ENCODE measurements at regions not wholly inside any gene's neighbourhood (a gene's known extent, or its start where the extent isn't known, plus 50 kb on each side); places are given as distances from the start of the nearest gene placed in this dataset.

DNA sequence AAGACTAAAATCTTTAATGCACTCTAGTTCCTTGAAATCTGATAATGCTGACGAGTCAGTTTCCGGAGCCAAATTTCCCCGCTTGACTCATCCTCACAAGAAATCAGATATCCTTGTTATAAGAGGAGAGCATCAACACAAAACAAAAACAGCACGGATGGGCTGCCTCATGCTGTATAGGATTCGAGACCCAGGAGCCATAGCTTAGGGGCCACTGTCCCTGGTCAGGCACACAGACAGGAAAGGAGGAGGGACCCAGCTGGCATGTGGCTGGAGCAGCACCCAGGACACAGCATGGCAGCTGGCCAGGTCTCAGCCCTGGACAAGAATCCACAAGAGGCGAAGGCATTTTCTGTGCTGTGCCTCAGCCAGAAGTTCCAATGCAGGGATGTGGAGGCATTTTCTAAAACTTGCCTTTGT is 110.2 kb upstream of the SPATA13 start:
- WGBS (ENCODE audit: insufficient coverage) = 98% methylated on average over 3 of the region's 6 CpGs
- intact Hi-C loops (cut with micrococcal nuclease) = no loop called here
- ATAC-seq (ENCODE audit: low read depth) (no peak), DNase-seq (no peak)
- ChIA-PET CTCF (no interaction called here), POLR2A (no interaction called here)
- Histone ChIP-seq H3K4me1 (ENCODE audit: control insufficient read depth in 2 of 2, insufficient read depth in 2 of 2, low read length in 2 of 2) (no peaks in the 10 kb centered on the region), H3K9ac (ENCODE audit: low read length) (no peak overlapping the region), H2AFZ (ENCODE audit: insufficient read depth, low read depth, low read length, poor library complexity, severe bottlenecking) (no peak overlapping the region), H3K4me3 (ENCODE audit: control extremely low read depth in 1 of 5, extremely low read depth in 1 of 5, insufficient read depth in 1 of 5, low read depth in 2 of 5, low read length in 4 of 5) (no peak overlapping the region), H3K27ac (ENCODE audit: low read length in 2 of 2) (no peak overlapping the region), H4K20me1 (ENCODE audit: control insufficient read depth, insufficient read depth, low read length, poor library complexity, severe bottlenecking) (no peaks in the 10 kb centered on the region), H3K4me2 (replicated peaks; ENCODE audit: low read depth, low read length, poor library complexity, severe bottlenecking) (no peak overlapping the region), H3K9me3 (ENCODE audit: control extremely low read depth in 1 of 3, control insufficient read depth in 2 of 3, insufficient read depth in 1 of 3, low read length in 2 of 3) (peaks cover 0 to 3% (median 0%) of the 10 kb centered on the region in 3 donors), H3K27me3 (replicated peaks in 1 of 4; ENCODE audit: control extremely low read depth in 1 of 4, control insufficient read depth in 3 of 4, insufficient read depth in 4 of 4, low read length in 3 of 4) (peaks cover 0 to 12% (median 4%) of the 10 kb centered on the region in 4 experiments), H3K36me3 (replicated peaks in 1 of 2; ENCODE audit: control extremely low read depth in 1 of 2, control insufficient read depth in 1 of 2, extremely low read depth in 1 of 2, insufficient read depth in 2 of 2, low read length in 1 of 2) (no peaks in the 10 kb centered on the region), H3K79me2 (ENCODE audit: control insufficient read depth, insufficient read depth, low read length) (no peaks in the 10 kb centered on the region)
- peaks cover 15% of the 10 kb centered on the region for H3K27me3 Mint-ChIP-seq
- no peaks in the 10 kb centered on the region for H3K9me3 Mint-ChIP-seq (ENCODE audit: insufficient read depth)
- H3K4me1 Mint-ChIP-seq = peaks cover 10% of the 10 kb centered on the region
- H3K4me3 Mint-ChIP-seq = no peak overlapping the region
- H3K27ac Mint-ChIP-seq = no peak overlapping the region
- TF ChIP-seq, protein P1, sequence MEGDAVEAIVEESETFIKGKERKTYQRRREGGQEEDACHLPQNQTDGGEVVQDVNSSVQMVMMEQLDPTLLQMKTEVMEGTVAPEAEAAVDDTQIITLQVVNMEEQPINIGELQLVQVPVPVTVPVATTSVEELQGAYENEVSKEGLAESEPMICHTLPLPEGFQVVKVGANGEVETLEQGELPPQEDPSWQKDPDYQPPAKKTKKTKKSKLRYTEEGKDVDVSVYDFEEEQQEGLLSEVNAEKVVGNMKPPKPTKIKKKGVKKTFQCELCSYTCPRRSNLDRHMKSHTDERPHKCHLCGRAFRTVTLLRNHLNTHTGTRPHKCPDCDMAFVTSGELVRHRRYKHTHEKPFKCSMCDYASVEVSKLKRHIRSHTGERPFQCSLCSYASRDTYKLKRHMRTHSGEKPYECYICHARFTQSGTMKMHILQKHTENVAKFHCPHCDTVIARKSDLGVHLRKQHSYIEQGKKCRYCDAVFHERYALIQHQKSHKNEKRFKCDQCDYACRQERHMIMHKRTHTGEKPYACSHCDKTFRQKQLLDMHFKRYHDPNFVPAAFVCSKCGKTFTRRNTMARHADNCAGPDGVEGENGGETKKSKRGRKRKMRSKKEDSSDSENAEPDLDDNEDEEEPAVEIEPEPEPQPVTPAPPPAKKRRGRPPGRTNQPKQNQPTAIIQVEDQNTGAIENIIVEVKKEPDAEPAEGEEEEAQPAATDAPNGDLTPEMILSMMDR (IDR thresholded peaks at IDR 0.05) = no peak
- TF ChIP-seq EZH2 (IDR thresholded peaks at IDR 0.05; ENCODE audit: borderline replicate concordance, insufficient read depth, low read depth, low read length, poor library complexity, severe bottlenecking) = no peak

DNA sequence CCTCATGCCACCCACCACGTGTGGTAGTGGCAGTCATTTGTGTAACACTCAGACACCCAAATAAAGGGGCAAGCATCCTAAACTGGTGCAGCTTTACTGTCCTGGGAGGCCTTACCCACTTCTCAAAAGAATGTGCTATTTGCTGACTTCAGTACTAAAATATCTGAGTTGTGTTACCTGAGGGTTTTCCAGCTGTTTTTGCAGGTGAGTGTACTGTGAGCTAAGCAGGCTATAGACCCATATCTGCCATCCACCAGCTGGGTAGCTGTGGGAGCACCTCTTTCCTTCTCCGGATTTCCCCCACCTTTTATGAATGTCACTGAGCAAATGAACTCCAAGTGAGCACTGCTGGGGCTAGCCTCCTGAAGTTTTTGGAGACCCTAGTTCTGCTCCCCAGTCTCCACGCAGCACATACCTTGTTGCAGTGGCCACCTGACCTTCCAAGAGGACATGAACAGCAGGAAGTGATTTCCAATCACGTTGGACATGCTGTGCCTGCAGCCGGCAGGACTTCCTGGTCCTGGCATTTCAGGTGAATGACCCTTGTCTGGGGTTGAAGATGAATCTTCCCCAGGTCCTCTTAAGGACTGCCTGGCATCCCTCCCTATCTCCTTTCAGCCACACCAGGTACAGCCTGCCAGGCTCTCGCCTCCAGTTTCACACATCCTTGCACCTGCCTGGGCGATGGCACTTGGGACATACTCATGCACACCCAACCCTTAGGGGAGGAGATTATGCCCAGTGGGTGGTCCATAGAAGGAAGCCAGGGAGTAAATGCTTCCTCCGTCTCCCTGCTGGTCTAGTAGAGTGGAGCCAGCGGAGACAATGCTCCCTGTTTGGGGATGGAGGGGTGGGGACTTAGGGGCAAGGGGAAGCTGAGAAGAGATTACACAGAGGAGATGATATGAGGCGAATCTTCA is 109.5 kb upstream of the SPATA13 start:
- Mint-ChIP-seq H3K4me3 (no peak overlapping the region), H3K27me3 (peaks cover 15% of the 10 kb centered on the region), H3K9me3 (ENCODE audit: insufficient read depth) (no peaks in the 10 kb centered on the region), H3K27ac (no peak overlapping the region), H3K4me1 (peaks cover 10% of the 10 kb centered on the region)
- WGBS (ENCODE audit: insufficient coverage) = 92% methylated on average over 8 of the region's 10 CpGs
- Histone ChIP-seq H3K79me2 (ENCODE audit: control insufficient read depth, insufficient read depth, low read length) (no peaks in the 10 kb centered on the region), H3K4me2 (replicated peaks; ENCODE audit: low read depth, low read length, poor library complexity, severe bottlenecking) (no peak overlapping the region), H3K4me1 (ENCODE audit: control insufficient read depth in 2 of 2, insufficient read depth in 2 of 2, low read length in 2 of 2) (no peaks in the 10 kb centered on the region), H3K36me3 (replicated peaks in 1 of 2; ENCODE audit: control extremely low read depth in 1 of 2, control insufficient read depth in 1 of 2, extremely low read depth in 1 of 2, insufficient read depth in 2 of 2, low read length in 1 of 2) (no peaks in the 10 kb centered on the region), H3K4me3 (ENCODE audit: control extremely low read depth in 1 of 5, extremely low read depth in 1 of 5, insufficient read depth in 1 of 5, low read depth in 2 of 5, low read length in 4 of 5) (no peak overlapping the region), H2AFZ (ENCODE audit: insufficient read depth, low read depth, low read length, poor library complexity, severe bottlenecking) (no peak overlapping the region), H3K9me3 (ENCODE audit: control extremely low read depth in 1 of 3, control insufficient read depth in 2 of 3, insufficient read depth in 1 of 3, low read length in 2 of 3) (peaks cover 0 to 3% (median 0%) of the 10 kb centered on the region in 3 donors), H3K27ac (ENCODE audit: low read length in 2 of 2) (no peak overlapping the region), H3K9ac (ENCODE audit: low read length) (no peak overlapping the region), H3K27me3 (replicated peaks in 1 of 4; ENCODE audit: control extremely low read depth in 1 of 4, control insufficient read depth in 3 of 4, insufficient read depth in 4 of 4, low read length in 3 of 4) (peaks cover 0 to 12% (median 4%) of the 10 kb centered on the region in 4 experiments), H4K20me1 (ENCODE audit: control insufficient read depth, insufficient read depth, low read length, poor library complexity, severe bottlenecking) (no peaks in the 10 kb centered on the region)
- TF ChIP-seq, protein P1 (IDR thresholded peaks at IDR 0.05) = no peak
- TF ChIP-seq EZH2 (IDR thresholded peaks at IDR 0.05; ENCODE audit: borderline replicate concordance, insufficient read depth, low read depth, low read length, poor library complexity, severe bottlenecking) = no peak
- ChIA-PET CTCF (interaction anchor here (3.7 to 3.9 kb wide), 2 partner anchors 168 to 177 kb away, joined by 29 to 64 read pairs; no protein-coding TSS in a partner anchor), POLR2A (no interaction called here)
- intact Hi-C loops (cut with micrococcal nuclease) = no loop called here
- DNase-seq = no peak
- no peak for ATAC-seq (ENCODE audit: low read depth)
